ENCODE measurements at regions not wholly inside any gene's neighbourhood (a gene's known extent, or its start where the extent isn't known, plus 50 kb on each side); places are given as distances from the start of the nearest gene placed in this dataset.

GRCh38 chr12:14188744-14189143 lies 176.7 kb upstream of the ATF7IP start:
- peaks cover 0 to 5% (median 0%) of the 10 kb centered on the region in 5 donors for H3K4me1 ChIP-seq (ENCODE audit: control insufficient read depth in 5 of 5, insufficient read depth in 5 of 5, low read length in 5 of 5)
- TF ChIP-seq, protein P1, sequence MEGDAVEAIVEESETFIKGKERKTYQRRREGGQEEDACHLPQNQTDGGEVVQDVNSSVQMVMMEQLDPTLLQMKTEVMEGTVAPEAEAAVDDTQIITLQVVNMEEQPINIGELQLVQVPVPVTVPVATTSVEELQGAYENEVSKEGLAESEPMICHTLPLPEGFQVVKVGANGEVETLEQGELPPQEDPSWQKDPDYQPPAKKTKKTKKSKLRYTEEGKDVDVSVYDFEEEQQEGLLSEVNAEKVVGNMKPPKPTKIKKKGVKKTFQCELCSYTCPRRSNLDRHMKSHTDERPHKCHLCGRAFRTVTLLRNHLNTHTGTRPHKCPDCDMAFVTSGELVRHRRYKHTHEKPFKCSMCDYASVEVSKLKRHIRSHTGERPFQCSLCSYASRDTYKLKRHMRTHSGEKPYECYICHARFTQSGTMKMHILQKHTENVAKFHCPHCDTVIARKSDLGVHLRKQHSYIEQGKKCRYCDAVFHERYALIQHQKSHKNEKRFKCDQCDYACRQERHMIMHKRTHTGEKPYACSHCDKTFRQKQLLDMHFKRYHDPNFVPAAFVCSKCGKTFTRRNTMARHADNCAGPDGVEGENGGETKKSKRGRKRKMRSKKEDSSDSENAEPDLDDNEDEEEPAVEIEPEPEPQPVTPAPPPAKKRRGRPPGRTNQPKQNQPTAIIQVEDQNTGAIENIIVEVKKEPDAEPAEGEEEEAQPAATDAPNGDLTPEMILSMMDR (IDR thresholded peaks at IDR 0.05; ENCODE audit: control extremely low read depth, extremely low read depth): no peak
- no peaks in the 10 kb centered on the region for H3K9me3 ChIP-seq (ENCODE audit: control insufficient read depth in 4 of 4, insufficient read depth in 3 of 4, low read length in 3 of 4)
- no peak overlapping the region for H3K4me3 ChIP-seq
- ATAC-seq (ENCODE audit: insufficient read depth, low FRiP score) (no peak), DNase-seq (no peak)
- no peak overlapping the region for H3K27ac ChIP-seq (ENCODE audit: low read depth in 1 of 2, low read length in 1 of 2)
- H3K27me3 ChIP-seq (ENCODE audit: control insufficient read depth in 3 of 3, insufficient read depth in 3 of 3, low read length in 2 of 3): no peaks in the 10 kb centered on the region
- H3K9ac ChIP-seq (ENCODE audit: insufficient read depth in 1 of 2, low read length in 2 of 2): no peak overlapping the region
- 16 to 30% methylated on average over 2 of the region's 2 CpGs for WGBS, 2 donors
- H3K36me3 ChIP-seq (ENCODE audit: control insufficient read depth in 4 of 4, insufficient read depth in 4 of 4, low read length in 4 of 4): no peaks in the 10 kb centered on the region

- Histone ChIP-seq H3K4me1 (ENCODE audit: control insufficient read depth in 5 of 5, insufficient read depth in 5 of 5, low read length in 5 of 5) (peaks cover 0 to 5% (median 0%) of the 10 kb centered on the region in 5 donors), H3K4me3 (no peak overlapping the region), H3K36me3 (ENCODE audit: control insufficient read depth in 4 of 4, insufficient read depth in 4 of 4, low read length in 4 of 4) (no peaks in the 10 kb centered on the region), H3K9me3 (ENCODE audit: control insufficient read depth in 4 of 4, insufficient read depth in 3 of 4, low read length in 3 of 4) (no peaks in the 10 kb centered on the region), H3K27ac (ENCODE audit: low read depth in 1 of 2, low read length in 1 of 2) (no peak overlapping the region), H3K9ac (ENCODE audit: insufficient read depth in 1 of 2, low read length in 2 of 2) (no peak overlapping the region), H3K27me3 (ENCODE audit: control insufficient read depth in 3 of 3, insufficient read depth in 3 of 3, low read length in 2 of 3) (no peaks in the 10 kb centered on the region)
- TF ChIP-seq, protein P1 (IDR thresholded peaks at IDR 0.05; ENCODE audit: control extremely low read depth, extremely low read depth): no peak
- ATAC-seq (ENCODE audit: insufficient read depth, low FRiP score) (no peak), DNase-seq (no peak)
- WGBS, 2 donors: 87 to 93% methylated on average over 1 of the region's 1 CpG
Measured at GRCh38 chr12:14190694-14191093, 174.8 kb upstream of the ATF7IP start.

- no peaks in the 10 kb centered on the region for H3K36me3 ChIP-seq (ENCODE audit: control insufficient read depth in 4 of 4, insufficient read depth in 4 of 4, low read length in 4 of 4)
- H3K9me3 ChIP-seq (ENCODE audit: control insufficient read depth in 4 of 4, insufficient read depth in 3 of 4, low read length in 3 of 4): no peaks in the 10 kb centered on the region
- WGBS, 2 donors: 88 to 96% methylated on average over 4 of the region's 4 CpGs
- TF ChIP-seq, protein P1 (IDR thresholded peaks at IDR 0.05; ENCODE audit: control extremely low read depth, extremely low read depth): no peak
- no peak overlapping the region for H3K27ac ChIP-seq (ENCODE audit: low read depth in 1 of 2, low read length in 1 of 2)
- H3K9ac ChIP-seq (ENCODE audit: insufficient read depth in 1 of 2, low read length in 2 of 2): no peak overlapping the region
- H3K4me1 ChIP-seq (ENCODE audit: control insufficient read depth in 5 of 5, insufficient read depth in 5 of 5, low read length in 5 of 5): peaks cover 0 to 5% (median 0%) of the 10 kb centered on the region in 5 donors
- ATAC-seq (ENCODE audit: insufficient read depth, low FRiP score) (no peak), DNase-seq (no peak)
- H3K4me3 ChIP-seq: no peak overlapping the region
- H3K27me3 ChIP-seq (ENCODE audit: control insufficient read depth in 3 of 3, insufficient read depth in 3 of 3, low read length in 2 of 3): no peaks in the 10 kb centered on the region
Measured at GRCh38 chr12:14191612-14192011, 173.9 kb upstream of the ATF7IP start.

- H3K9me3 ChIP-seq (ENCODE audit: control insufficient read depth in 4 of 4, insufficient read depth in 3 of 4, low read length in 3 of 4): no peaks in the 10 kb centered on the region
- no peak overlapping the region for H3K27ac ChIP-seq (ENCODE audit: low read depth in 1 of 2, low read length in 1 of 2)
- 52% methylated on average over 10 of the region's 10 CpGs for WGBS, 2 donors
- DNase-seq (peak; percentile 82 to 85 (median 83)), ATAC-seq (ENCODE audit: insufficient read depth, low FRiP score) (no peak)
- no peaks in the 10 kb centered on the region for H3K36me3 ChIP-seq (ENCODE audit: control insufficient read depth in 4 of 4, insufficient read depth in 4 of 4, low read length in 4 of 4)
- H3K9ac ChIP-seq (ENCODE audit: insufficient read depth in 1 of 2, low read length in 2 of 2): no peak overlapping the region
- H3K4me1 ChIP-seq (ENCODE audit: control insufficient read depth in 5 of 5, insufficient read depth in 5 of 5, low read length in 5 of 5): peaks cover 0 to 5% (median 0%) of the 10 kb centered on the region in 5 donors
- H3K27me3 ChIP-seq (ENCODE audit: control insufficient read depth in 3 of 3, insufficient read depth in 3 of 3, low read length in 2 of 3): no peaks in the 10 kb centered on the region
- TF ChIP-seq, protein P1 (IDR thresholded peaks at IDR 0.05; ENCODE audit: control extremely low read depth, extremely low read depth): no peak
- no peak overlapping the region for H3K4me3 ChIP-seq
Measured at GRCh38 chr12:14193639-14194038, 171.8 kb upstream of the ATF7IP start.

Measured in lung (tissue), 11 donors.